K562 (cell line): ENCODE measurements at regions not wholly inside any gene's neighbourhood (a gene's known extent, or its start where the extent isn't known, plus 50 kb on each side); places are given as distances from the start of the nearest gene placed in this dataset.

Experiments used
- ATAC-seq: fragments of 200-7000 bp; cut with Tn5 transposase; 3 replicates; pipeline ENCODE4 v1.9.1; 2020; ENCODE audit warnings: moderate library complexity
- BruUV-seq: library from RNA; stranded (reverse); fragments of 400-500 nt; replicated peaks from 2 replicates; lab custom pipeline; 2021; lab: Mats Ljungman, UMichigan
- CTCF ChIA-PET: fragments of 300-600 bp; formaldehyde crosslinking; extraction: SDS; loops from one replicate; lab custom pipeline; 2021; ENCODE audit warnings: low intra/inter-chr PET ratio; lab: Yijun Ruan, JAX
- POLR2A ChIA-PET: fragments of 300-600, 350-650 bp; sonication (Branson Sonifier 250); formaldehyde crosslinking; extraction: SDS; loops from one replicate; lab custom pipeline; 2021; ENCODE audit warnings: antibody characterized with exemption, inconsistent platforms; lab: Yijun Ruan, JAX
- DNase-seq, 4 experiments: peaks; one replicate each; pipeline versions ENCODE4 v3.0.0 to v3.0.0-alpha.2; 2011 to 2018; ENCODE audit warnings: low spot score in 3 of 4, mixed read lengths in 3 of 4; ENCODE audit errors: extremely low read depth in 1 of 4
- FAIRE-seq: peaks from 2 replicates; lab custom pipeline; 2011; peaks lifted over from hg19 to GRCh38; lab: Jason Lieb, UNC
- H2AFZ ChIP-seq: 2 replicates; pipeline ENCODE4 v1.6.0; 2011; ENCODE audit warnings: low read depth, low read length, control low read depth, inconsistent platforms
- H3K27ac ChIP-seq: fragments of 200-600 bp; 3 replicates; pipeline ENCODE4 v1.8.0; 2011; ENCODE audit warnings: low read depth, mild to moderate bottlenecking, control low read depth, inconsistent platforms, low read length, moderate library complexity, mixed read lengths; ENCODE audit errors: extremely low read depth
- H3K27me3 ChIP-seq, 2 experiments: fragments of 300-600 bp in 1 of 2; 2 replicates in 1 of 2; 3 replicates in 1 of 2; pipeline versions ENCODE4 v1.6.0 to v1.8.0; 2011; ENCODE audit warnings: inconsistent platforms in 2 of 2, low read length in 2 of 2, mild to moderate bottlenecking in 1 of 2, mixed read lengths in 1 of 2, moderate library complexity in 1 of 2; ENCODE audit not compliant: control insufficient read depth in 2 of 2, insufficient read depth in 2 of 2
- H3K36me3 ChIP-seq: fragments of 300-600 bp; 3 replicates; pipeline ENCODE4 v1.8.0; 2011; ENCODE audit warnings: mild to moderate bottlenecking, low read length, inconsistent platforms; ENCODE audit not compliant: control insufficient read depth, insufficient read depth
- H3K4me1 ChIP-seq, 2 experiments: fragments of 200-600 bp in 1 of 2; replicated peaks in 1 of 2; 2 replicates in 1 of 2; 3 replicates in 1 of 2; pipeline versions ENCODE4 v1.5.1 to v1.8.0; 2011; ENCODE audit warnings: inconsistent platforms in 2 of 2, low read length in 2 of 2, mild to moderate bottlenecking in 1 of 2, mixed read lengths in 1 of 2, moderate library complexity in 1 of 2; ENCODE audit not compliant: control insufficient read depth in 2 of 2, insufficient read depth in 2 of 2
- H3K4me2 ChIP-seq: 2 replicates; pipeline ENCODE4 v1.6.1; 2011; ENCODE audit warnings: low read length, control low read depth, inconsistent platforms, mixed read lengths; ENCODE audit not compliant: insufficient read depth
- H3K4me3 ChIP-seq: fragments of 200-600 bp; sonication (generic), shearing (Covaris generic); 2 replicates; pipeline ENCODE4 v1.5.1; 2016; ENCODE audit warnings: control low read depth, inconsistent platforms
- H3K79me2 ChIP-seq: fragments of 200-600 bp; 3 replicates; pipeline ENCODE4 v1.8.0; 2011; ENCODE audit warnings: low read length, inconsistent platforms; ENCODE audit not compliant: control insufficient read depth, insufficient read depth
- H3K9ac ChIP-seq, 2 experiments: 2 replicates each; pipeline versions ENCODE4 v1.6.0 to v1.6.1; 2011; ENCODE audit warnings: low read depth in 2 of 2, low read length in 2 of 2, control low read depth in 1 of 2, inconsistent platforms in 1 of 2, mild to moderate bottlenecking in 1 of 2, mixed read lengths in 1 of 2; ENCODE audit not compliant: insufficient read depth in 1 of 2
- H3K9me1 ChIP-seq: one replicate; pipeline ENCODE4 v1.6.0; 2011; ENCODE audit warnings: inconsistent platforms, mild to moderate bottlenecking, low read length, moderate library complexity; ENCODE audit not compliant: control insufficient read depth, insufficient read depth
- H3K9me3 ChIP-seq: replicated peaks from 2 replicates; pipeline ENCODE4 v1.5.1; 2011; ENCODE audit warnings: low read depth, low read length, inconsistent platforms; ENCODE audit not compliant: control insufficient read depth, insufficient read depth
- H4K20me1 ChIP-seq: replicated peaks from 2 replicates; pipeline ENCODE4 v1.6.1; 2011; ENCODE audit warnings: low read length, inconsistent platforms, mixed read lengths; ENCODE audit not compliant: control insufficient read depth, insufficient read depth
- BRD4 ChIP-seq: fragments of 200-600 bp; sonication (generic); IDR thresholded peaks from 2 replicates; pipeline ENCODE4 v1.6.1; 2017; ENCODE audit warnings: inconsistent platforms
- CBX3 ChIP-seq, 2 experiments: IDR thresholded peaks; 1 replicate in 1 of 2; 2 replicates in 1 of 2; pipeline ENCODE4 v1.6.1; 2012; ENCODE audit warnings: inconsistent platforms in 2 of 2, low read length in 2 of 2, borderline replicate concordance in 1 of 2, control low read depth in 1 of 2
- GATAD2A ChIP-seq: fragments of 450-650 bp; IDR thresholded peaks from 2 replicates; pipeline ENCODE4 v1.6.1; 2017
- NFYB ChIP-seq: IDR thresholded peaks from 2 replicates; pipeline ENCODE4 v1.6.1; 2011; ENCODE audit warnings: mild to moderate bottlenecking, moderate library complexity; ENCODE audit not compliant: insufficient read length; ENCODE audit errors: extremely low read depth
- PHF20 ChIP-seq: fragments of 450-650 bp; IDR thresholded peaks from 2 replicates; pipeline ENCODE4 v1.6.1; 2018; ENCODE audit not compliant: partially characterized antibody
- PHF21A ChIP-seq: fragments of 450-650 bp; IDR thresholded peaks from 2 replicates; pipeline ENCODE4 v1.6.1; 2017; ENCODE audit warnings: low read depth, borderline replicate concordance
- PPARD ChIP-seq: fragments of 250-450 bp; sonication (Bioruptor Pico); IDR thresholded peaks from 2 replicates; pipeline ENCODE4 v1.8.0; 2022; ENCODE audit warnings: inconsistent platforms, mild to moderate bottlenecking, moderate library complexity
- RBM34 ChIP-seq: fragments of 200-400 bp; formaldehyde crosslinking; IDR thresholded peaks from 2 replicates; pipeline ENCODE4 v1.6.1; 2018; ENCODE audit warnings: low read length, borderline replicate concordance; ENCODE audit not compliant: insufficient read depth
- SRSF7 ChIP-seq: fragments of 200-400 bp; formaldehyde crosslinking; optimal IDR thresholded peaks from 2 replicates; pipeline ENCODE3; 2017; ENCODE audit warnings: mild to moderate bottlenecking, low read depth, low read length
- TBL1XR1 ChIP-seq, 2 experiments: IDR thresholded peaks; 2 replicates each; pipeline ENCODE4 v1.6.1; 2012; ENCODE audit warnings: improper control_type of control experiment in 2 of 2, low read length in 2 of 2, mild to moderate bottlenecking in 1 of 2
- ZNF143 ChIP-seq: sonication (generic); formaldehyde crosslinking; IDR thresholded peaks from 2 replicates; pipeline ENCODE4 v1.9.0; 2022; ENCODE audit warnings: mild to moderate bottlenecking, missing genetic modification reagents
- ZNF76 ChIP-seq: fragments of 250-450 bp; sonication (Bioruptor Pico); IDR thresholded peaks from 2 replicates; pipeline ENCODE4 v1.4.0; 2020; ENCODE audit warnings: mild to moderate bottlenecking, moderate library complexity, borderline replicate concordance
- WGBS: fragments of 100-300 bp; shearing (Covaris generic); methylation state at CpG from one replicate; pipeline ENCODE4 v1.1.6; 2016; ENCODE audit warnings: low coverage, mixed read lengths; ENCODE audit not compliant: insufficient coverage; ENCODE audit errors: missing lambda C conversion rate; 5-methylcytosine and 5-hydroxymethylcytosine counted together
- in situ Hi-C: fragments of 300-500 bp; cut with MboI; formaldehyde crosslinking; loops from 4 replicates; pipeline ENCODE4 v1.15.0; 2018; ENCODE audit warnings: inconsistent platforms, mixed read lengths
- intact Hi-C: fragments of 100-400 bp; cut with micrococcal nuclease; formaldehyde crosslinking; loops from 2 replicates; pipeline ENCODE4 v1.14.2; 2022
- TF ChIP-seq, protein P1 (sequence below): fragments of 250-450 bp; sonication (Bioruptor Pico); IDR thresholded peaks from 2 replicates; pipeline ENCODE4 v1.8.0; 2021; ENCODE audit warnings: borderline replicate concordance, mild to moderate bottlenecking, moderate library complexity; ENCODE audit not compliant: poor library complexity, severe bottlenecking
- TF ChIP-seq, protein P2 (sequence below): fragments of 250-450 bp; sonication (Bioruptor Pico); IDR thresholded peaks from 2 replicates; pipeline ENCODE4 v1.8.0; 2021; ENCODE audit warnings: moderate library complexity, mild to moderate bottlenecking, inconsistent platforms
- TF ChIP-seq, protein P3 (sequence below): fragments of 450-650 bp; formaldehyde crosslinking; IDR thresholded peaks from 2 replicates; pipeline ENCODE4 v1.4.0; 2020; ENCODE audit warnings: mild to moderate bottlenecking, mixed read lengths
- TF ChIP-seq, protein P4 (sequence below), 2 experiments: fragments of 250-450 bp in 1 of 2; fragments of 450-650 bp in 1 of 2; sonication (Bioruptor Pico) in 1 of 2; IDR thresholded peaks; 2 replicates each; pipeline versions ENCODE4 v1.6.1 to v1.8.0; 2016 to 2021; ENCODE audit warnings: mild to moderate bottlenecking in 2 of 2, moderate library complexity in 2 of 2, missing compliant biosample characterization in 1 of 2, missing genetic modification characterization in 1 of 2
- TF ChIP-seq, protein P5 (sequence below), 2 experiments: fragments of 450-650 bp in 1 of 2; sonication (generic) in 1 of 2; formaldehyde crosslinking; conservative IDR thresholded peaks; 2 replicates each; pipeline versions ENCODE4 v1.4.0 to v1.8.1; 2020 to 2022; ENCODE audit warnings: mild to moderate bottlenecking in 1 of 2, missing genetic modification reagents in 1 of 2
- TF ChIP-seq, protein P6 (sequence below), 2 experiments: fragments of 450-650 bp; conservative IDR thresholded peaks; 2 replicates each; pipeline ENCODE4 v1.6.1; 2017; ENCODE audit warnings: mild to moderate bottlenecking in 2 of 2, moderate library complexity in 2 of 2

DNA sequence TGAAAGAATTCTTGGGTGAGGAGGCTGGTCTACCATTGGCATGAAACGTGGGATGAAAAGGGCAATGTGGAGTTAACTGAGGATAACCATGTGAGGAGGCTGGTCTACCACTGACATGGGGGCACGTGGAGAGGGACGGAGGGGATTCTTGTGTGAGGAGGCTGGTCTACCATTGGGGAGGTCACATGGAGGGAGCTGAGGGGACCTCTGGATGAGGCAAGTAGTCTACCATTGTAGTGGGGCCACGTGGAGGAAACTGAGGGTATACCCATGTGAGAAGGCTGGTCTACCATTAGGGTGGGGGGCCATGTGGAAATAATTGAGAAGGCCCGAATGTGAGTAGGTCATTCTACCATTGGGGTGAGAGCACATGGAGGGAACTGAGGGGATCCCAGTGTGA lies 154.1 kb downstream of the FBLN2 start:
- Histone ChIP-seq H3K4me2 (no peak overlapping the region), H3K4me1 (no peaks in the 10 kb centered on the region), H3K9me3 (no peaks in the 10 kb centered on the region), H3K36me3 (no peaks in the 10 kb centered on the region), H3K79me2 (no peaks in the 10 kb centered on the region), H3K27ac (no peak overlapping the region), H3K27me3 (peaks cover 3 to 11% of the 10 kb centered on the region in 2 experiments; a peak in 3 of 5 replicates), H4K20me1 (no peaks in the 10 kb centered on the region), H3K4me3 (no peak overlapping the region), H3K9me1 (no peaks in the 10 kb centered on the region), H2AFZ (no peak overlapping the region), H3K9ac (no peak overlapping the region)
- DNase-seq (no peak), ATAC-seq (no peak), FAIRE-seq (no peak)
- ChIA-PET CTCF (no interaction called here), POLR2A (no interaction called here)
- no TSS peak for BruUV-seq
- WGBS, result 1% methylated on average over 5 of the region's 5 CpGs
- intact Hi-C loops (no loop called here), in situ Hi-C loops (no loop called here)
- TF ChIP-seq CBX3 (IDR thresholded peaks at IDR 0.05; ENCODE audit: borderline replicate concordance in 1 of 2, low read length in 2 of 2), result no peak
- TF ChIP-seq, protein P1, sequence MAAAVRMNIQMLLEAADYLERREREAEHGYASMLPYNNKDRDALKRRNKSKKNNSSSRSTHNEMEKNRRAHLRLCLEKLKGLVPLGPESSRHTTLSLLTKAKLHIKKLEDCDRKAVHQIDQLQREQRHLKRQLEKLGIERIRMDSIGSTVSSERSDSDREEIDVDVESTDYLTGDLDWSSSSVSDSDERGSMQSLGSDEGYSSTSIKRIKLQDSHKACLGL, result no peak
- TF ChIP-seq PHF20, result no peak
- TF ChIP-seq, protein P2, sequence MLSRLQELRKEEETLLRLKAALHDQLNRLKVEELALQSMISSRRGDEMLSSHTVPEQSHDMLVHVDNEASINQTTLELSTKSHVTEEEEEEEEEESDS (CRISPR knock-in tag), result no peak
- no peak for TF ChIP-seq SRSF7
- TF ChIP-seq, protein P3, sequence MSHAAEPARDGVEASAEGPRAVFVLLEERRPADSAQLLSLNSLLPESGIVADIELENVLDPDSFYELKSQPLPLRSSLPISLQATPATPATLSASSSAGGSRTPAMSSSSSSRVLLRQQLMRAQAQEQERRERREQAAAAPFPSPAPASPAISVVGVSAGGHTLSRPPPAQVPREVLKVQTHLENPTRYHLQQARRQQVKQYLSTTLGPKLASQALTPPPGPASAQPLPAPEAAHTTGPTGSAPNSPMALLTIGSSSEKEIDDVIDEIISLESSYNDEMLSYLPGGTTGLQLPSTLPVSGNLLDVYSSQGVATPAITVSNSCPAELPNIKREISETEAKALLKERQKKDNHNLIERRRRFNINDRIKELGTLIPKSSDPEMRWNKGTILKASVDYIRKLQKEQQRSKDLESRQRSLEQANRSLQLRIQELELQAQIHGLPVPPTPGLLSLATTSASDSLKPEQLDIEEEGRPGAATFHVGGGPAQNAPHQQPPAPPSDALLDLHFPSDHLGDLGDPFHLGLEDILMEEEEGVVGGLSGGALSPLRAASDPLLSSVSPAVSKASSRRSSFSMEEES (CRISPR knock-in tag), result no peak
- TF ChIP-seq GATAD2A, result no peak
- no peak for TF ChIP-seq NFYB
- TF ChIP-seq, protein P4, sequence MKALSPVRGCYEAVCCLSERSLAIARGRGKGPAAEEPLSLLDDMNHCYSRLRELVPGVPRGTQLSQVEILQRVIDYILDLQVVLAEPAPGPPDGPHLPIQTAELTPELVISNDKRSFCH (CRISPR knock-in tag; IDR thresholded peaks at IDR 0.05), result no peak
- TF ChIP-seq, protein P4 (tag; IDR thresholded peaks at IDR 0.05), result no peak
- TF ChIP-seq PPARD, result no peak
- TF ChIP-seq, protein P5, sequence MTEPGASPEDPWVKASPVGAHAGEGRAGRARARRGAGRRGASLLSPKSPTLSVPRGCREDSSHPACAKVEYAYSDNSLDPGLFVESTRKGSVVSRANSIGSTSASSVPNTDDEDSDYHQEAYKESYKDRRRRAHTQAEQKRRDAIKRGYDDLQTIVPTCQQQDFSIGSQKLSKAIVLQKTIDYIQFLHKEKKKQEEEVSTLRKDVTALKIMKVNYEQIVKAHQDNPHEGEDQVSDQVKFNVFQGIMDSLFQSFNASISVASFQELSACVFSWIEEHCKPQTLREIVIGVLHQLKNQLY (CRISPR knock-in tag; conservative IDR thresholded peaks at IDR 0.05), result no peak
- no peak for TF ChIP-seq ZNF143 (CRISPR knock-in tag)
- TF ChIP-seq, protein P6, sequence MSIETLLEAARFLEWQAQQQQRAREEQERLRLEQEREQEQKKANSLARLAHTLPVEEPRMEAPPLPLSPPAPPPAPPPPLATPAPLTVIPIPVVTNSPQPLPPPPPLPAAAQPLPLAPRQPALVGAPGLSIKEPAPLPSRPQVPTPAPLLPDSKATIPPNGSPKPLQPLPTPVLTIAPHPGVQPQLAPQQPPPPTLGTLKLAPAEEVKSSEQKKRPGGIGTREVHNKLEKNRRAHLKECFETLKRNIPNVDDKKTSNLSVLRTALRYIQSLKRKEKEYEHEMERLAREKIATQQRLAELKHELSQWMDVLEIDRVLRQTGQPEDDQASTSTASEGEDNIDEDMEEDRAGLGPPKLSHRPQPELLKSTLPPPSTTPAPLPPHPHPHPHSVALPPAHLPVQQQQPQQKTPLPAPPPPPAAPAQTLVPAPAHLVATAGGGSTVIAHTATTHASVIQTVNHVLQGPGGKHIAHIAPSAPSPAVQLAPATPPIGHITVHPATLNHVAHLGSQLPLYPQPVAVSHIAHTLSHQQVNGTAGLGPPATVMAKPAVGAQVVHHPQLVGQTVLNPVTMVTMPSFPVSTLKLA (conservative IDR thresholded peaks at IDR 0.05), result no peak
- no peak for TF ChIP-seq TBL1XR1 (IDR thresholded peaks at IDR 0.05; ENCODE audit: low read length in 2 of 2)
- TF ChIP-seq RBM34, result no peak
- TF ChIP-seq ZNF76 (CRISPR knock-in tag), result no peak
- TF ChIP-seq PHF21A, result no peak
- TF ChIP-seq BRD4, result no peak
